ENCODE measurements at regions not wholly inside any gene's neighbourhood (a gene's known extent, or its start where the extent isn't known, plus 50 kb on each side); places are given as distances from the start of the nearest gene placed in this dataset.
"Not testable (repeated sequence)": the region's sequence is repeated elsewhere in the genome, so short reads cannot be mapped to it uniquely, and the experiment has no call there.

DNA sequence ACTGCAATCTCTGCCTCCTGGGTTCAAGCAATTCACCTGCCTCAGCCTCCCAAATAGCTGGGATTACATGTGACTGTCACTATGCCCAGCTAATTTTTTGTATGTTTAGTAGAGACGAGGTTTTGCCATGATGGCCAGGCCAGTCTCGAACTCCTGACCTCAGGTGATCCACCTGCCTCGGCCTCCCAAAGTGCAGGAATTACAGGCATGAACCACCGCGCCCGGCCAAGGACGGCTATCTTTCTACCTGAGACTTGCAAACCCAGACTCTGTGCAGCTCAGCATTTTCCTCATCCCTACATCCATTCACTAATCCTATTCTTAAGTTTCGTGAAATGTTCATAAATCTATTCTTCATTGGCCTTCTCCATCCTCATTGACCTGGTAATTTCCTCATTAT lies 330.0 kb downstream of the ANTXR2 start:
- no peak for DNase-seq (ENCODE audit: low read depth)

DNA sequence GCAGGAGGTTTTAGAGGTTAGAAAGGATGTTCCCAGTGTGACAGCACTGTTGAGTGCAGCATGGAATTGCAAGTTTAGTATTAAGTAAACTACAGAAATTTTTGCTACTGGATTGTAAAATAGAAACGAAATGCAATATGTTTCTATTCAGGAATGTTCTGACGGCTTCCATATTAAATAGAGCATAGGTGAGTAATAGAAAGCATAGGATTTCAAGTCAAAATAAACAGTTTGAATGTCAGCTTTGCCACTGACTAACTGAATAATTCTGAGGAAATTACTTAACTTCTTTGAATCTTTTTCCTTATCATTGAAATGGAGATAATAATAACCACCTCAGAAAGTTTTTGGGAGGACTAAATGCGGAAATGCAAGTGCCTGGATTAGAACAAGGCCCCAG lies 331.9 kb upstream of the GK2 start:
- no peak for DNase-seq (ENCODE audit: low read depth)

DNA sequence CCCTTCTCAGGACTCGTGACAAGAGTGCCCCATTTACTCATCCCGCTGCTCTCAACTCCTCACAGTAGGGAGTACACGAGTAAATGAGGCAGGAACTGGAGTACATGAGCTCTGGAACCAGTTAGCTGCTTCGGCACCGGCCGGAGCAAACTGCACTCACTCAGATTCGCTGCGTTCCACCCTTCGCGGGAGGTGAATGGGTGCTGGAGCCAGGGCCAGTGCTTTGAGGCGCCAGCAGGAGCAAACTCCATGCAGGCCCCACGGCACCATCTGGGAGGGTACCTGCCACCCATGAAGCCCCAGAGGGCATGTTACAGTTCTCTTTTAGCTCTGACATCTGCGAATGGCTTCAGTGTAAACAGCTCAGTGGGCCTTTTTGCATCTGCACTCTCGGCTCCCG lies 315.5 kb upstream of the GK2 start:
- DNase-seq (ENCODE audit: low read depth), result no peak

DNA sequence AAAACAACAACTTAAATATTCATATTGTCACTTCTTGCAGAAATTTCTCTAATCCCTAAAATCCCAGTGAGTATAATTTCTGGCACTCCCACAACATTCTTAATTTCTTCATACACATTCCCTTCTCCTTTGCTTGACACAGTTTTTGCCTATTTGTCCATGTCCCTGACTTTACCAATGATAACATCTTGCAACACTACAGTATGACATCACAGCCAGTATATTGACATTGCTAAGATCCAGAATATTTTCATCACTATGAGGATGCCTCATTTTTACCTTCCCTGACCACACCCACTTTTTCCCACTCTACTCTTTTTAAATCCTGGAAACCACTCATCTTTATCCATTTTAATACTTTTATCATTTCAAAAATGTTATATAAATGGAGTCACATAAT lies 292.3 kb upstream of the GK2 start:
- no peak for DNase-seq (ENCODE audit: low read depth)

DNA sequence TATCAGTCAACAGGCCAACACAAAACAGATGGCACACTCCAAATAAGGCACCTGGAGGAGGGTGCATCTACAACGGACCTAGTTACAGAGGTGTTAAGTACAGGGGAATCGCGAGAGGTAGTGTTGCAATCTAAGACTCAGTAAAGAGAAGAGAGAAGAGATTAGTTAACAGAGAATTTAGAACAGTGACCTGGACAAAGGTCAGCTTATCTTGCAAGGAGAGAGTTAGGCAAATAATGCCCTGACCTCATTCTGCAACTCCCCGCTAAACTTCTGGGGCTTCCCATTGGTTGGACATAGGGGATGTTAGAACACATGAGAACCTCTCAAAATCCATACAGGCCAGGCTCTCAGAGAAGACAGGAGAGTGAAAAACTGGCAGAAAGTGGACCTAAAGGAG lies 289.4 kb upstream of the GK2 start:
- no peak for DNase-seq (ENCODE audit: low read depth)

DNA sequence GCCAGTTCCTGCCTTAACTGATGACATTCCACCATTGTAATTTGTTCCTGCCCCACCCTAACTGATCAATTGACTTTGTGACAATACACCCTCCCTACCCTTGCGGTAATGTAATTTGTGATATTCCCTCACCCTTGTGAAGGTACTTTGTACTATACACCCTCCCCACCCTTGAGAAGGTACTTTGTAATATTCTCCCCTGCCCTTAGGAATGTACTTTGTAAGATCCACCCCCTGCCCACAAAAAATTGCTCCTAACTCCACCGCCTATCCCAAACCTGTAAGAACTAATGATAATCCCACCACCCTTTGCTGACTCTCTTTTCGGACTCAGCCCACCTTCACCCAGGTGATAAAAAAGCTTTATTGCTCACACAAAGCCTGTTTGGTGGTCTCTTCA lies 288.5 kb upstream of the GK2 start:
- not testable (repeated sequence) for DNase-seq (ENCODE audit: low read depth)

DNA sequence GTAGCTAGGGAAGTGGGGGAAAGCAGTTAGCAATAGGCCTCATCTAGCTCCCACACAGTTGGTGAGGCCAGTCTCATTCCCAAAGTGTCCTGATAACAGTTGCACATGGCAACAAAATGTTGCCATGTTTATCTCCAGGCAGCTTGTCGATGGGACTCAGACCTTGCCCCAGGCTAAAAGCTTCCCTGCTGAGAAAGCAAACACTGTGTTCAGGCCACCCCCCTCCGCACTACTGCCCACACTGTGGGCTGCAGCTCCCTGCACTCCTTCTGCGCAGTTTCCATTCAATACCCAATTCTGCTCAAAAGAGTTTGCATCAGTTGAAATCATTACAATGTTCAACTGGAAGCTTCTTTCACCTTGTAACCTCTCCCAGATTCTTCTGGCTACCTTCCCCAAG lies 287.8 kb upstream of the GK2 start:
- DNase-seq (ENCODE audit: low read depth), result no peak

DNA sequence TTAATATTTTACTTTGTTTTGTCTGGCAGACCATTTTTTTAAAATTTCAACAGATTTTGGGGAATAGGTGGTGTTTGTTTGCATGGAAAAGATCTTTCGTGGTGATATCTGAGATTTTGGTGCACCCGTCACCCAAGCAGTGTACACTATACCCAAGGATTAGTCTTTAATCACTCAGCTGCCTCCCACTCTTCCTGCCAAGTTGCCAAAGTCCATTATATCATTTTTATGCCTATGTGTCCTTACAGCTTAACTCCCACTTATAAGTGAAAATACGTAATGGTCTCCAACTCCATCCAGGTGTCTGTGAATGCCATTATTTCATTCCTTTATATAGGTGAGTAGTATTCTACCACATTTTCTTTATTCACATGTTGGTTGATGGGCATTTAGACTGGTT lies 281.7 kb upstream of the GK2 start:
- DNase-seq (ENCODE audit: low read depth), result no peak

DNA sequence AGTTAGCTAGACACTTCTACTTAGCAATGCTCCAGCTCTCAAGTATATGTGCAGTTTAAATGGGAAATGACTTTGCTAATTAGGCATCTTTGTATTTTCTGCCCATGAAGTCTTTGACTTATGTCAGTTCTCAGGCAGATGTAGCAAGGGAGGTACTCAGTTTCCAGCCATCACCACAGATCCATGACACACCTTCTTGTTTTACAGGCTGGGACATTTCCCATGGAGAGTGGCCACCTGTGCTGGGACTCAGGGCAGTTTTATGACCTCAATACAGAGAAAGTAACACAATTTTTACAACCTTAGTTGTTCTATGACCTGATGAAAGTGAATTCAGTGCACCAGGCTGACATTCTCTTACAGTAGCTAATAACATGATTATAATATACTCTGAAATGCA lies 280.7 kb upstream of the GK2 start:
- no peak for DNase-seq (ENCODE audit: low read depth)

DNA sequence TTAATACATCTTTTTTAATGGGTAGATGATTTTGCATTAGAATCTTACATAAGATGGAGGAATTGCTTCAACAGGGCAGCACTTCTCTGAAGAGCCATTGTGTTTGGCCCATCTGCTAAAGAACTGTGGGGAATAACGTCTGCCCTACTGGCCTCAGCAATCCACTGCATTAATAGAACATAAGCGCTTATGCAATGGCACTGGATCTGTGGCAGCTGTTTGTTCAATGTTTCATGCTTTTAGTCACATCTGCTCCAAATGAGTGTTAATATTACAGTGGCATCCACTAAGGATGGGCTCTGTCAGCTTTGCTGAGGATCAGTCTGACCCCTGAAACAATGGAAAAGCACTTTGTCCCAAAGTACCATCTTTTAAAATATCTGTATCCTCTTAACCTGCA lies 279.0 kb upstream of the GK2 start:
- no peak for DNase-seq (ENCODE audit: low read depth)

DNA sequence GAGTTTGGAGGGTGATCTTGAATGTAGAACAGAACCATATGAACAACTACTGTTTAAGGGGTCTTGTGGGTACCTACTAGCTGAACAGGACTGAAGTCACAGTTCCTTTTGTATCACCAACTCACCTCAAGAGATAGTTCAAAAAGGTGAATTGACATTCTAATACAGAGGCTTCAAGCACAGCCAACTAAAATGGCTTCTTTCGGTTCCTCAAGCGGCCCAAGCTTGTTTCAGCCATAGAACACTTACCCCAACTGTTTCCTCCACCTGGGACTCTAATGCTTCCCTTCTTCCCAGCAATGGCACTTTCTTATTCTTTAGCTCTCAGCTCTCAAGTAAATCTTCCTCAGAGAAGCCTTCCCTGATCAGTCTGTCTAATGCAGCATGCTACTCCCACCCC lies 277.5 kb upstream of the GK2 start:
- DNase-seq (ENCODE audit: low read depth), result no peak

DNA sequence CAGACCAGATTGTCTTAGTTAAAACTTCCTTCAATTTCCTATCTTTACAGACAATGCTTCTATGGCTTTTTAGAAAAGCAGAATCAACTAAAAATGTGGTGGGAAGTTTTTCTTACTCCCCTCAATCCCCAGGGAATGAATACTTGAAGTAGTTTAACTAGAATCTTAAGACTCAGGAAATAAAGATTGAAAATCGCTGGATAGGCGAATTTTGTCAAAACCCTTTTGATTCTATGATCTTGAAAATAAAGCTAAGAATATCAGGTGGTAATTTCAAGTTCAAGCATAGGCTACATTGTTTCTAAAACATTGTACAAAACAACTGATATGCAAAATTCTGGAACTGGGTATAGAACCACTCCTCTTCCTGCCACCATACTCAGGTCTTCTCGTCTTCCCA lies 276.5 kb upstream of the GK2 start:
- no peak for DNase-seq (ENCODE audit: low read depth)

DNA sequence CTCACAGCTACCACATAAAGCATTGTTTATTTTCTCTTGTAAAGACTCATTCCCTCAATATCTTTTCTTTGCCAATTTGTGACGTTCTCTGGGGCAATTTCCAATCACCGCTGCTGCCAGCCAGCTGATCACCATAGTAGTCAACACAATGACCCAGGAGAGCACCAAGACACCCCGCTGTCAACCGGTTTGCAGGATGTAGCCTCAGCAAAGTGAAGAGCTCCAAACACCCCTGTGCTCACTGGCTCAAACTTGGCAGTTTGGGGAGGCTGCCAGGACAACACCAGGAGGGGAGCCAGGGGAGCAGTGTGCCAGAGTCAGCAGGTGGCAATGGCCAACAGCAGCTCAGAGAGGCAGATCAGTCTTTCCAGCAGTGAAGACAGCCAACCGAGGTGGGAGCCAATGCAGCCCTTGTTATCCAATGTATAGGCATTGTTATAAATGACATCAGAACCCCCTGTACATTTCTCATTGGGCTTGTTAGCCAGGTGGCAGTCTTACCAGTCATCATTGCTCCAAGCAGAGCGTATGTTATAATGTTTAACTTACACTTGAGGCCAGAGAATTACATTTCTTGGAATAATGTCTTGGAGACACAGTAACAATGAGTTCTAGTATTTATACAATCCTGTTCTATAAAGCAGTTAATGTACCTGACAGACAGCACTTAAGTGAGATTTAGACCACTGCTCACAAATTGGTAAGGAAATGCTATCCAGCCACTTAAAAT lies 274.9 kb upstream of the GK2 start:
- no peak for DNase-seq (ENCODE audit: low read depth)

DNA sequence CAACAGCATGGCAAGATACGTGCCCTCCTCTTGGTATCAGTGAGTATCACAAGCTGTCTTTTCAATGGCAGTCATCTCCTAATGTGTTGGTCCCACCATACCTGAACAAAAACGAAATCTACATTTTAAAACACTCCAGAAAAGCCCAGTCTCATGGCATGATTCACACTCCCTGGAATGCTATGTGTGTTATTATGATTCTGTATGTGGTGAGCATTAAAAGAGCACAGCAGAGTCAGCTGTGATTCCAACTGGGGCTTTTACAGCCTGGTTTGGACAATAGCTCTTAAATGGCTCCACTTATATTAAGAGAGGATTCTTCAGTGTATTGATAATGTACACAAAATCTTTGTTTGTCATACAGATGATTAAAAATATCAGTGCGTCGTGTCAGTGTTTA lies 274.1 kb upstream of the GK2 start:
- DNase-seq (ENCODE audit: low read depth), result no peak

DNA sequence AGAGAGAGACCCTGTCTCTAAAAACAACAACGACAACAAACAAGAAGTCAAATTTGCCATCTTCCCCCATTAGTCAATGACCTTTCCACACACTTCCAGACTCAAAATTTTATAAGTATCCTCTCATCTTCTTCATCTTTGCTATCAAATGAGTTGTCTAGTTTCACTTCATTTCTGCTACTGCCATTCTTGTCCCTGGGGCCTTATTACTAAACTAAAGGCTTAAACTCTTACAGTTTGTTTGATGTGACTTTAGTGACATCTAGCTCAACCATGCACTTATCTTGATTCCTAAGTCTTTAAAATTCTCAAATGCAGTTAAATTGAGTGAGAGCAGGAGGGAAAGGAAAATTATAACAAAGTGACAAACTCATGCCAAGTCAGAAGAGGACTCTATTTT lies 271.8 kb upstream of the GK2 start:
- DNase-seq (ENCODE audit: low read depth), result no peak

DNA sequence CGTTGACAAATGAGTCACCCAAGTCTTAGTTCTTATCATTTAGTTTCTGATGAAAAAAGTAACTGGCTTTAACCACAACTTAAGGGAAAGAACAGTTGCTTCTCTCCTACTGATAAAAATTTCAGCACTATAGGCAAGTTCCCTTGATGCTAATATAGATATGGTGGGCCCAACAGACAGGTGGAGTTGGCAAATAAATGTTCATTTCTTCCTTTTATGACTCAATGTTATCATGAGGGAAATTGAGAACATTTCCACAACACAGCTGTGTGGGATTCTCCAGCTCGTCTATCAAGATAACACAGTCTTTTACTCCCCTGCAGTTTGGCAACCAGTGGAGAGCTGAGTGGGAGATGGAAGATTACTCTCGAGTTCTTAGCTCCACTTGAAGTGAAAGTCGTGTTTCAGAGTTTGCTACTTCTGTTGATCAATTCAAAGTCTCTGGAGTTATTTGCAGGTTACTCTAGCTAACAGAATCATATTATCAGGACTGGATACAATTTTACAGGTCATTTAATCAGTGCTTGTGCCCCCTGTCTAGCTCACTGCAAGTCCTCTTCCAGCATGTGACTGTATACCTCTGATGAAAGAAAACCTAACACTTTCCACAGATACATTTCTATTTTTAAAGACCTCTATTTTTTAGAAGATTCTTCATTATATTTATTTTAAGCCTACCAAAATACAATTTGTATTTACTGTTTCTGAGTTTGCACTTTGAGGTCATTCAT lies 270.6 kb upstream of the GK2 start:
- no peak for DNase-seq (ENCODE audit: low read depth)

DNA sequence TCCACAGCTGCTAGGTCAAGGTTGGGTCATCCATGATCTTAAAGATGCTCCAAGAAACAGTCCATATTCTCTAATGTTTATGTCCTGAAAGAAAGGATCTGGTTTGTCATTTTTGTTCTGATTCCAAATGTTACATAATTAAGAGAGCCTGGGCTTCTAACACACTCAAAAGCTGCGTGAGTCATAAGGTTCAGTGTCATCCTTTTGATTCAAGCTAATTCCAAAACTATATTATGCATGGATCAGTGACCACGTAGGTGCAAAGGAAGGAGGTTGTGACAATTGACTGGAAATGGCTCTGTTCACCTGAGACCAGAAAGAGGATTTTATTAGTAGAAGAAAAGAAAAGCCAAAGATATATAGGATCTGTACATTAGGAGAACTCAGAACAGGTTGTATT lies 268.7 kb upstream of the GK2 start:
- no peak for DNase-seq (ENCODE audit: low read depth)

DNA sequence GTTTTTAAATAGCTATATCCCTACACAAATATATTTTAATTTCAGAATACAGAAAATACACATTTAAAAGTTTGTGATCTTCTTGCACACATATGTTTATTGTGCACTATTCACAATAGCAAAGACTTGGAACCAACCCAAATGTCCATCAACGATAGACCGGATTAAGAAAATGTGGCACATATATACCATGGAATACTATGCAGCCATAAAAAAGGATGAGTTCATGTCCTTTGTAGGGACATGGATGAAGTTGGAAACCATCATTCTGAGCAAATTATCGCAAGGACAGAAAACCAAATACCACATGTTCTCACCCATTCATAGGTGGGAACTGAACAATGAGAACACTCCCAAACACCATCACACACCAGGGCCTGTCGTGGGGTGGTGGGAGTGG lies 266.9 kb upstream of the GK2 start:
- DNase-seq (ENCODE audit: low read depth), result not testable (repeated sequence)

DNA sequence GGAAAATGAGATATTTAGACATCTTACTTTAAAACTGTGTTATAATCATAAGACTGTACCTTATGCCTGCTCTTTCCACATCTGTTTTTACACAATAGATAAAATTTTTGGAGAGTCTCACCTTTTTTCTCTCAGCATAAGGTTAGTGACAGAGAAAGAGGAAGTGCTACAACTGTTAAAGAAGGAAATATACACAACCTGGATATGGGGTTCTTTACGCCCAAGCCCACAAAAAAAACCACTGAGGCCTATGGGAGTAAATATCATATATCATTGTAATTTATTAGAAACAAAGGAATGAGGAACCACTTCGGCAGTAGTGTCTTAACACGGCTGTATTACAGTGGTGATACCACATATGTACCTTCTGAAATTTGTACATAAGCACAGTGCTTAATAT lies 265.9 kb upstream of the GK2 start:
- no peak for DNase-seq (ENCODE audit: low read depth)

DNA sequence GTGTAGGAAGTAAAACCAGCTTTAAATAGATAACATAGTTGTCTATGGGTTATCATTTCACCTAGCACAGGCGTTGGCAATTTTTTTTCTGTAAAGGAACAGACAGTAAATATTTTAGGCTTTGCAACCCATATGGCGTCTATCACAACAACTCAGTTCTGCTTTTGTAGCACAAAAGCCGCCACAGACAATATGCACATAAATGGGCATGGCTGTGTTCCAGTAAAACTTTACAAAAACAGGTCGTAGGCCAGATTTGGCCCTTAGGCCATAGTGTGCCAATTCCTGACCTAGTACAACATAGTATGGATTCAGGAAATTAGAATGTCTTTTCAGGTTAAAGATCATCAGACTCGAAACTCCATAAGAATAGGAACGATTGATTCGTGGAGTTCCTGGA lies 265.3 kb upstream of the GK2 start:
- DNase-seq (ENCODE audit: low read depth), result no peak

DNA sequence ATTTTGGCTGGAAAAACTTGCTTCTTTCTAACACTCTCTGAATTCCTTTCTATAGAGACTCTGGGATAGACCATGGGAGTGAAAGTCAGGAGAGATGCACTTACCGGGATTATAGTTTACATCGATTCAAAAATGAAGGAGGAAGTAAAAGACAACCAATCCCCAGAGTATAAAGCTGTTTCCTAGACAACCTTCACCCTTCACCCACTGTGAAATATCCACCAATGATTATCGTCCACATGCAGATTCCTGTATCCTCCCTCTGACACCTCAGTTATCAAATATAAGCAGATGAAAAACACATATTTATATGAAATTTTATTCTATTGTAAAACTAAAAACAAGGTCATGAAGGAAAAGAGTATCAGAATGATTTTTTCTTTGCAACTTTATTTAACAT lies 258.8 kb upstream of the GK2 start:
- no peak for DNase-seq (ENCODE audit: low read depth)

DNA sequence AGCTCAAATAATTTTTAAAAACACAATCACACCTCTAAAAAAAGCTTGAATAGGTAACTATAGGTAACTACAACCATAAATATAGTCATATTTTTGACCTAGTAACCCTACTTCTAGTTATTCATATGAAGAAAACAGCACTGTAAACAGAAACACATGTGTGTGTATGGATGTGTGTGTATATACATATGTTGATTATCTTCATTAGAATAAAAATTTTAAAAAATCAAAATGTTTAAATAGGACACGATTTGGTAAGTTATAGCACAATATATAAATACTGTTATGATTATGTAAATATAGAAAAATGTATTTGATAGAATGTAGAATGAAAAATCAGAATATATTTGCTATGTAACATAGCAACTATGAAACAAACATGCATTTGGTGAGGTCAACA lies 258.1 kb upstream of the GK2 start:
- DNase-seq (ENCODE audit: low read depth), result no peak

DNA sequence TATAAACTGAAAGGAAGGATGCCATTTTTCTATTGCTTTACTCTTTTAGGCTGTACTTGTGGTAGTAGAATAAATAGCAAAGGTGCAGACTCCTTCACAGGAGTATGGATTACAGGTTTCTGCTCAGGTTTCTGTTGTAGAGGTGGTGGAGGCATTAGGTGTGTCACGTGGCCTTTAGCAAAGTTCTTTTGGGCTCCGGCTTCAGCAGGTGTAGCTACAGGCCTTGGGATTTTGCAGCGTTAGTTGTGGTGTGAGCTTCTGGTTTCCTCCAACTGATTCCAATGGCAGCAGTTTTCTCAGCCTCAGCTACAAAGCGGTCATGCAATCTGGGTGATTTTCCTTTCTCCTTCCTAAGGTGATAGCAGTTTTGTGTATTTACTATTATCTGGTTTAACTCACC lies 255.8 kb upstream of the GK2 start:
- no peak for DNase-seq (ENCODE audit: low read depth)

DNA sequence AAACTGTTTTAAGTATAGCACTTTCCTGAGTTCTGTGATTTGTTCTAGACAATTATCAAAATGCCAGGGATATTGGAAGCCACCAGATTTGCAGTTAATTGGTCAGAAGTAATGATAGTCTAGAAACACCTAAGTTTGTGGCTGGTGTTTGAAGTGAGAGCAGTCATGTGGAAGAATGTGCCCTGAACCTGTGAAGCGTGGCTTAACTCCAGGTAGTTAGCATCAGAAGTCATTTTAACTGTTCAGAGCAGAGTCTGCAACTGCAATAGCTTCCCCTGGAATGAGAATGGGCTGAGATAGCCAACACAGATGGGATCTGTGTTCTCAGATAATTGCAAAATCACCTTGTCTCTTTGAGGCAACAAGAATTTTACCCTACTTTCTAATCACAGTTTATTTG lies 255.1 kb upstream of the GK2 start:
- no peak for DNase-seq (ENCODE audit: low read depth)
